AG10803 (cell line): ENCODE measurements at regions not wholly inside any gene's neighbourhood (a gene's known extent, or its start where the extent isn't known, plus 50 kb on each side); places are given as distances from the start of the nearest gene placed in this dataset.

Source experiments
- DNase-seq: peaks from one replicate; pipeline ENCODE4 v3.0.0; 2010; ENCODE audit warnings: low read depth
- H3K4me3 ChIP-seq: 2 replicates; pipeline ENCODE4 v1.5.1; 2011; ENCODE audit warnings: mild to moderate bottlenecking, low read length, control low read depth
- CTCF ChIP-seq: conservative IDR thresholded peaks from 2 replicates; pipeline ENCODE4 v1.5.1; 2011; ENCODE audit warnings: mild to moderate bottlenecking, low read length, control low read depth, inconsistent platforms

GRCh38 chr5:33244441-33245150 lies 196.2 kb upstream of the TARS1 start:
- TF ChIP-seq CTCF = no peak
- DNase-seq = peak; percentile 56

GRCh38 chr5:33254579-33254978 lies 186.2 kb upstream of the TARS1 start:
- H3K4me3 ChIP-seq = no peak overlapping the region
- no peak for DNase-seq
- TF ChIP-seq CTCF = no peak

More at GRCh38 chr5:33244441-33245150, 196.2 kb upstream of the TARS1 start:
- no peak overlapping the region for H3K4me3 ChIP-seq

- peak; percentile 87 for DNase-seq
- peak; percentile 48 for TF ChIP-seq CTCF
- H3K4me3 ChIP-seq = no peak overlapping the region
These were observed 182.8 kb upstream of the TARS1 start for GRCh38 chr5:33257807-33258429.

- peak; percentile 33 for DNase-seq
- no peak overlapping the region for H3K4me3 ChIP-seq
- no peak for TF ChIP-seq CTCF
These were observed 182.2 kb upstream of the TARS1 start for GRCh38 chr5:33258553-33258952.

GRCh38 chr5:33260098-33260497 lies 180.7 kb upstream of the TARS1 start:
- no peak overlapping the region for H3K4me3 ChIP-seq
- no peak for TF ChIP-seq CTCF
- peak; percentile 26 for DNase-seq

- peak; percentile 71 for DNase-seq
- no peak overlapping the region for H3K4me3 ChIP-seq
- TF ChIP-seq CTCF = peak; percentile 19; the same call in 1 of the 2 replicates
These were observed 179.5 kb upstream of the TARS1 start for GRCh38 chr5:33261305-33261704.

- TF ChIP-seq CTCF = no peak
These were observed 179.0 kb upstream of the TARS1 start for GRCh38 chr5:33261747-33262146.

More at GRCh38 chr5:33261747-33262146, 179.0 kb upstream of the TARS1 start:
- H3K4me3 ChIP-seq = no peak overlapping the region
- no peak for DNase-seq
